ENCODE measurements at regions not wholly inside any gene's neighbourhood (a gene's known extent, or its start where the extent isn't known, plus 50 kb on each side); places are given as distances from the start of the nearest gene placed in this dataset.
"Not testable (repeated sequence)": the region's sequence is repeated elsewhere in the genome, so short reads cannot be mapped to it uniquely, and the experiment has no call there.

- peaks cover 20% of the 10 kb centered on the region for H3K36me3 Mint-ChIP-seq
- H3K4me3 Mint-ChIP-seq; H3K27me3 Mint-ChIP-seq; DNase-seq; intact Hi-C loops (cut with micrococcal nuclease); H3K9me3 Mint-ChIP-seq: not testable (repeated sequence)
- peaks cover 68% of the 10 kb centered on the region for H3K4me1 Mint-ChIP-seq (ENCODE audit: low read depth)
- ChIA-PET CTCF (interaction anchor here (0.7 to 4.7 kb wide), 6 partner anchors 8 to 454 kb away, joined by 3 to 28 read pairs (median 3); no protein-coding TSS in a partner anchor), POLR2A (interaction anchor here (0.6 to 1.2 kb wide), 2 partner anchors 52 to 100 kb away, joined by 3 to 4 read pairs; no protein-coding TSS in a partner anchor)
- H3K27ac Mint-ChIP-seq = peak overlapping the region; percentile 80
These were observed 268.3 kb upstream of the MKLN1 start for GRCh38 chr7:131059401-131059800.

GRCh38 chr7:131061158-131061557 lies 266.5 kb upstream of the MKLN1 start:
- peaks cover 8% of the 10 kb centered on the region for H3K9me3 Mint-ChIP-seq
- no peak overlapping the region for H3K4me3 Mint-ChIP-seq
- no peaks in the 10 kb centered on the region for H3K27me3 Mint-ChIP-seq
- no peak for DNase-seq
- intact Hi-C loops (cut with micrococcal nuclease) = no loop called here
- ChIA-PET POLR2A (no interaction called here), CTCF (interaction anchor here (1.0 kb wide), 1 partner anchor 21 kb away, joined by 3 read pairs; no protein-coding TSS in a partner anchor)
- peaks cover 16% of the 10 kb centered on the region for H3K36me3 Mint-ChIP-seq
- H3K4me1 Mint-ChIP-seq (ENCODE audit: low read depth) = peaks cover 60% of the 10 kb centered on the region
- H3K27ac Mint-ChIP-seq = peak overlapping the region; percentile 76

- H3K27ac Mint-ChIP-seq = peak overlapping the region; percentile 23
- peaks cover 16% of the 10 kb centered on the region for H3K36me3 Mint-ChIP-seq
These were observed 265.9 kb upstream of the MKLN1 start for GRCh38 chr7:131061818-131062217.

GRCh38 chr7:131066635-131067034 lies 261.0 kb upstream of the MKLN1 start:
- no peak for DNase-seq
- Mint-ChIP-seq H3K27ac (peak overlapping the region; percentile 44), H3K36me3 (peaks cover 1% of the 10 kb centered on the region), H3K9me3 (no peaks in the 10 kb centered on the region), H3K27me3 (no peaks in the 10 kb centered on the region), H3K4me1 (ENCODE audit: low read depth) (peaks cover 60% of the 10 kb centered on the region), H3K4me3 (no peak overlapping the region)
- intact Hi-C loops (cut with micrococcal nuclease) = no loop called here
- CTCF ChIA-PET = interaction anchor here (1.4 to 3.1 kb wide), 3 partner anchors 41 to 84 kb away, joined by 3 to 8 read pairs (median 7); no protein-coding TSS in a partner anchor
- POLR2A ChIA-PET = no interaction called here

More at GRCh38 chr7:131061818-131062217, 265.9 kb upstream of the MKLN1 start:
- H3K4me1 Mint-ChIP-seq (ENCODE audit: low read depth) = peaks cover 60% of the 10 kb centered on the region
- ChIA-PET CTCF (interaction anchor here (1.0 kb wide), 1 partner anchor 22 kb away, joined by 3 read pairs; no protein-coding TSS in a partner anchor), POLR2A (no interaction called here)
- H3K4me3 Mint-ChIP-seq = no peak overlapping the region
- peaks cover 8% of the 10 kb centered on the region for H3K9me3 Mint-ChIP-seq
- no peaks in the 10 kb centered on the region for H3K27me3 Mint-ChIP-seq
- intact Hi-C loops (cut with micrococcal nuclease) = no loop called here
- DNase-seq = no peak

- intact Hi-C loops (cut with micrococcal nuclease) = no loop called here
- no peak overlapping the region for H3K4me3 Mint-ChIP-seq
- peaks cover 1% of the 10 kb centered on the region for H3K36me3 Mint-ChIP-seq
- no peaks in the 10 kb centered on the region for H3K27me3 Mint-ChIP-seq
- no peak for DNase-seq
- ChIA-PET POLR2A (no interaction called here), CTCF (interaction anchor here (1.4 to 3.5 kb wide), 5 partner anchors 9 to 85 kb away, joined by 3 to 28 read pairs (median 8); no protein-coding TSS in a partner anchor)
- peaks cover 66% of the 10 kb centered on the region for H3K4me1 Mint-ChIP-seq (ENCODE audit: low read depth)
- peak overlapping the region; percentile 44 for H3K27ac Mint-ChIP-seq
- H3K9me3 Mint-ChIP-seq = no peaks in the 10 kb centered on the region
These were observed 260.5 kb upstream of the MKLN1 start for GRCh38 chr7:131067220-131067619.

GRCh38 chr7:131068604-131069021 lies 259.1 kb upstream of the MKLN1 start:
- Mint-ChIP-seq H3K4me1 (ENCODE audit: low read depth) (peaks cover 72% of the 10 kb centered on the region), H3K27ac (peak overlapping the region; percentile 10), H3K9me3 (no peaks in the 10 kb centered on the region), H3K27me3 (no peaks in the 10 kb centered on the region), H3K36me3 (peaks cover 4% of the 10 kb centered on the region), H3K4me3 (no peak overlapping the region)
- intact Hi-C loops (cut with micrococcal nuclease) = loop anchor here (1.0 to 2.0 kb wide), 6 partner anchors 11 to 356 kb away; no protein-coding TSS in a partner anchor
- DNase-seq = no peak
- POLR2A ChIA-PET = interaction anchor here (0.6 to 1.1 kb wide), 3 partner anchors 11 to 259 kb away, joined by 3 read pairs; partner anchors contain the start of gene MKLN1
- CTCF ChIA-PET = interaction anchor here (0.6 to 3.5 kb wide), 26 partner anchors 10 to 444 kb away, joined by 3 to 28 read pairs (median 4); no protein-coding TSS in a partner anchor

GRCh38 chr7:131071786-131072504 lies 255.7 kb upstream of the MKLN1 start:
- Mint-ChIP-seq H3K27me3 (no peaks in the 10 kb centered on the region), H3K36me3 (peaks cover 24% of the 10 kb centered on the region), H3K9me3 (no peaks in the 10 kb centered on the region), H3K4me3 (no peak overlapping the region), H3K4me1 (ENCODE audit: low read depth) (peaks cover 83% of the 10 kb centered on the region), H3K27ac (peak overlapping the region; percentile 70)
- POLR2A ChIA-PET = no interaction called here
- DNase-seq = peak; percentile 31
- intact Hi-C loops (cut with micrococcal nuclease) = loop anchor here (5.0 kb wide), 1 partner anchor 430 kb away; no protein-coding TSS in a partner anchor
- CTCF ChIA-PET = interaction anchor here (0.7 to 1.0 kb wide), 6 partner anchors 8 to 231 kb away, joined by 3 to 4 read pairs (median 3); no protein-coding TSS in a partner anchor

GRCh38 chr7:131072505-131073091 lies 255.1 kb upstream of the MKLN1 start:
- Mint-ChIP-seq H3K9me3 (no peaks in the 10 kb centered on the region), H3K27me3 (no peaks in the 10 kb centered on the region), H3K36me3 (peaks cover 24% of the 10 kb centered on the region), H3K4me1 (ENCODE audit: low read depth) (peaks cover 78% of the 10 kb centered on the region), H3K4me3 (no peak overlapping the region), H3K27ac (peak overlapping the region; percentile 67)
- ChIA-PET POLR2A (interaction anchor here (0.5 kb wide), 1 partner anchor 213 kb away, joined by 3 read pairs; no protein-coding TSS in a partner anchor), CTCF (interaction anchor here (0.6 to 1.0 kb wide), 2 partner anchors 23 to 117 kb away, joined by 3 to 4 read pairs; no protein-coding TSS in a partner anchor)
- intact Hi-C loops (cut with micrococcal nuclease) = loop anchor here (5.0 kb wide), 1 partner anchor 430 kb away; no protein-coding TSS in a partner anchor
- no peak for DNase-seq

- CTCF ChIA-PET = interaction anchor here (1.3 kb wide), 1 partner anchor 92 kb away, joined by 3 read pairs; no protein-coding TSS in a partner anchor
- POLR2A ChIA-PET = no interaction called here
- intact Hi-C loops (cut with micrococcal nuclease) = loop anchor here (5.0 kb wide), 1 partner anchor 428 kb away; no protein-coding TSS in a partner anchor
These were observed 253.6 kb upstream of the MKLN1 start for GRCh38 chr7:131074043-131074442.

GRCh38 chr7:131074585-131074984 lies 253.1 kb upstream of the MKLN1 start:
- Mint-ChIP-seq H3K4me1 (ENCODE audit: low read depth) (peaks cover 61% of the 10 kb centered on the region), H3K36me3 (peaks cover 24% of the 10 kb centered on the region), H3K27me3 (no peaks in the 10 kb centered on the region), H3K9me3 (no peaks in the 10 kb centered on the region), H3K4me3 (no peak overlapping the region), H3K27ac (no peak overlapping the region)
- ChIA-PET POLR2A (no interaction called here), CTCF (interaction anchor here (0.6 to 1.3 kb wide), 2 partner anchors 92 to 349 kb away, joined by 3 read pairs; no protein-coding TSS in a partner anchor)
- no peak for DNase-seq
- intact Hi-C loops (cut with micrococcal nuclease) = loop anchor here (5.0 kb wide), 1 partner anchor 428 kb away; no protein-coding TSS in a partner anchor

More at GRCh38 chr7:131074043-131074442, 253.6 kb upstream of the MKLN1 start:
- Mint-ChIP-seq H3K27me3 (no peaks in the 10 kb centered on the region), H3K27ac (no peak overlapping the region), H3K4me3 (no peak overlapping the region), H3K4me1 (ENCODE audit: low read depth) (peaks cover 66% of the 10 kb centered on the region), H3K36me3 (peaks cover 24% of the 10 kb centered on the region), H3K9me3 (no peaks in the 10 kb centered on the region)
- no peak for DNase-seq

- H3K27ac Mint-ChIP-seq = peak overlapping the region; percentile 19
- peaks cover 56% of the 10 kb centered on the region for H3K4me1 Mint-ChIP-seq (ENCODE audit: low read depth)
- no peak overlapping the region for H3K4me3 Mint-ChIP-seq
- no peaks in the 10 kb centered on the region for H3K9me3 Mint-ChIP-seq
- no peak for DNase-seq
- ChIA-PET POLR2A (no interaction called here), CTCF (interaction anchor here (0.6 to 1.3 kb wide), 2 partner anchors 93 to 348 kb away, joined by 3 read pairs; no protein-coding TSS in a partner anchor)
- intact Hi-C loops (cut with micrococcal nuclease) = no loop called here
- peaks cover 24% of the 10 kb centered on the region for H3K36me3 Mint-ChIP-seq
- no peaks in the 10 kb centered on the region for H3K27me3 Mint-ChIP-seq
These were observed 252.3 kb upstream of the MKLN1 start for GRCh38 chr7:131075406-131075805.

Data from activated CD4-positive, alpha-beta memory T cell treated with anti-CD3 and anti-CD28 coated beads for 36 hours (primary cell).